Astrocyte of the cerebellum (primary cell): ENCODE measurements at regions not wholly inside any gene's neighbourhood (a gene's known extent, or its start where the extent isn't known, plus 50 kb on each side); places are given as distances from the start of the nearest gene placed in this dataset.

Experiments
- DNase-seq: peaks from one replicate; pipeline ENCODE4 v3.0.0-alpha.2; 2011; ENCODE audit warnings: low read depth
- H3K4me3 ChIP-seq: 2 replicates; pipeline ENCODE4 v1.5.1; 2011; ENCODE audit warnings: mild to moderate bottlenecking, low read depth, low read length, moderate library complexity
- CTCF ChIP-seq: IDR thresholded peaks from 2 replicates; pipeline ENCODE4 v1.5.1; 2012; ENCODE audit warnings: low read length, low read depth, moderate library complexity, mild to moderate bottlenecking; ENCODE audit errors: missing control alignments
- in situ Hi-C: cut with HindIII; loops from 2 replicates; pipeline ENCODE4 v1.10.0; 2017; ENCODE audit warnings: low sequenced_read_pairs

DNA sequence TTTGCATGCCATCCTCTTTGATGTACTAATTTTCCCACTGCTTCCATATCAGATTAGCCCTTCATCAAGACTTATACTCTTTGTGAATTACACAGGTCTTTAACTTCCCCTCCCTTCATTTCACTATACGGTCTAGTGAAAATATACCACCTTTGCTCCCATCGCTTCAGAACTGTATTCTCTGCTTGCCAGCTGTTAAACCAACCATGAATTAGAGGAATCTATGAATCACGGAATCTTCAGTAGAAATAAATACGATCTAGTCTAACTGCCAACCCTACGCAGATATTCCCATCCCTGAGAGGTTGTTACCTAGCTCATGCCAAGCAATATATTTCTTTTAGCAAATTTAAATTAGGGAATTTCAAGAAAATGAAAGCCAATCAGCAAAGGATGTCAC, 177.8 kb upstream of the MPPED2 start:
- no peak for DNase-seq
- TF ChIP-seq CTCF = no peak
- no peak overlapping the region for H3K4me3 ChIP-seq
- in situ Hi-C loops = no loop called here

DNA sequence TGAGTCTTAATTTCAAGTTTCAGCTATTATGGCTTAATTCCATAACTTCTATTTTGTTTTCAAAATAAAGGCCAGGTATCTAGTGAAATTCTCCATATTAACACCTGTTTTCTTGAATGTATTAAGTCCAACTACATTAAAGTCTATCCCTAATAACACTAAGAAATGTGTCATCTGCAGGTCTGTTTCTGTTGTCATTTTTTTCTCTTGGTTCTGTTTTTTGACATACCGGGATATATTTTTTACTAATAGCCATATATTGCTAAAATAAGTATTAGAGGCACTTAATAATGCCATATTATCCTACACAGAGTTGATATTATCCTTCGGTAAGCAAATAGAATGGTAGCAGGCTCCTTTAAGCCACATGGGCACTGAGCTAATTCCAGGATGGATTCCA, 176.0 kb upstream of the MPPED2 start:
- in situ Hi-C loops = no loop called here
- no peak overlapping the region for H3K4me3 ChIP-seq
- no peak for TF ChIP-seq CTCF
- no peak for DNase-seq

DNA sequence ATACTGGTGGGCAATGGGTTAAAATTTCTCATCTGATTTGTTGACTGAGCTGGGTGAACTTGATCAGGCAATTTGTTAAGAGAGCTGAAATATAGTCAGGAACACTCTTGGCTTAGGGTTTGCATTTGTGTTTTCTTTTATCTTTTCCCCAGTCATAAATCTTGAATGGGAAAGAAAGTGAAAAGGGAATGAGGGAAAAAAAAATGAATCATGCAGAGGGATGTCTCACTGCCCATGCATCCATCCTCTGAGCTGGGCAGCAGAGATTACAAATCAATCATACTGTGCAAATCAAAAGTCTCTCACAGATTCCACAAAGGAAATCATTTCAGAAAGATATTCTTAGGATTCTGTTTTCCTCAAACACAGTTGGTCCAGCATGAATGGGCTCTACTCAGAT, 174.2 kb upstream of the MPPED2 start:
- no peak for TF ChIP-seq CTCF
- no peak for DNase-seq
- H3K4me3 ChIP-seq = no peak overlapping the region
- in situ Hi-C loops = no loop called here

GRCh38 chr11:30758946-30759504, 172.9 kb upstream of the MPPED2 start:
- no peak for TF ChIP-seq CTCF
- H3K4me3 ChIP-seq = no peak overlapping the region
- no peak for DNase-seq
- in situ Hi-C loops = no loop called here

DNA sequence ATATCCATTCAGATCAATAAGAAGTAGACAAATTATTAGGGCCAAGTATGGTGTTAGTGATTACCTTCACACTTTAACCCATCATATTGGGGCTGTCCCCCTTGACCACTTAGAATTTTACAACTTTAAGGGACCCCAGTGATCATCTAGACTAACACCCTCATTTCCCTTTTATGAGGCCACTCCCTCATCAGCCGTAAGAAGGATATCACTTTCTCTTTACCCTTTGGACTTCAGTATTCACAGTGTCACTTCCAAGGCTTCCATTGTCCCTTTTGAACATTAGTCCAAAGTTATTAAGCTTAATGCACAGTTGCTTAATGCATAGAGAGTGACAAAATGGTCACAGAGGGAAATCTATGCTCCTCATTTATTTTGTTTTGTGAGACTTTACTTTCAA, 172.4 kb upstream of the MPPED2 start:
- in situ Hi-C loops = no loop called here
- no peak for DNase-seq
- TF ChIP-seq CTCF = no peak
- no peak overlapping the region for H3K4me3 ChIP-seq

GRCh38 chr11:30758012-30758411, 171.9 kb upstream of the MPPED2 start:
- TF ChIP-seq CTCF = no peak
- H3K4me3 ChIP-seq = no peak overlapping the region
- DNase-seq = no peak
- in situ Hi-C loops = no loop called here

- TF ChIP-seq CTCF = no peak
- no peak for DNase-seq
- in situ Hi-C loops = no loop called here
- no peak overlapping the region for H3K4me3 ChIP-seq
These were observed 167.8 kb upstream of the MPPED2 start for GRCh38 chr11:30753994-30754393.
